ENCODE measurements at regions not wholly inside any gene's neighbourhood (a gene's known extent, or its start where the extent isn't known, plus 50 kb on each side); places are given as distances from the start of the nearest gene placed in this dataset.

- no peak for TF ChIP-seq CTCF (conservative IDR thresholded peaks at IDR 0.05; ENCODE audit: low read length)
- peak; percentile 84 for DNase-seq (ENCODE audit: low read depth)
- peak overlapping the region; percentile 24; the same call in 1 of the 2 replicates for H3K4me3 ChIP-seq (ENCODE audit: low read length)
These were observed 63.4 kb upstream of the TNFRSF19 start for GRCh38 chr13:23506807-23507291.

GRCh38 chr13:23509781-23510543, 60.2 kb upstream of the TNFRSF19 start:
- DNase-seq (ENCODE audit: low read depth), result peak; percentile 78
- H3K4me3 ChIP-seq (ENCODE audit: low read length), result no peak overlapping the region
- no peak for TF ChIP-seq CTCF (conservative IDR thresholded peaks at IDR 0.05; ENCODE audit: low read length)

GRCh38 chr13:23510544-23510916, 59.7 kb upstream of the TNFRSF19 start:
- DNase-seq (ENCODE audit: low read depth), result peak; percentile 81
- no peak overlapping the region for H3K4me3 ChIP-seq (ENCODE audit: low read length)
- TF ChIP-seq CTCF (conservative IDR thresholded peaks at IDR 0.05; ENCODE audit: low read length), result no peak

DNA sequence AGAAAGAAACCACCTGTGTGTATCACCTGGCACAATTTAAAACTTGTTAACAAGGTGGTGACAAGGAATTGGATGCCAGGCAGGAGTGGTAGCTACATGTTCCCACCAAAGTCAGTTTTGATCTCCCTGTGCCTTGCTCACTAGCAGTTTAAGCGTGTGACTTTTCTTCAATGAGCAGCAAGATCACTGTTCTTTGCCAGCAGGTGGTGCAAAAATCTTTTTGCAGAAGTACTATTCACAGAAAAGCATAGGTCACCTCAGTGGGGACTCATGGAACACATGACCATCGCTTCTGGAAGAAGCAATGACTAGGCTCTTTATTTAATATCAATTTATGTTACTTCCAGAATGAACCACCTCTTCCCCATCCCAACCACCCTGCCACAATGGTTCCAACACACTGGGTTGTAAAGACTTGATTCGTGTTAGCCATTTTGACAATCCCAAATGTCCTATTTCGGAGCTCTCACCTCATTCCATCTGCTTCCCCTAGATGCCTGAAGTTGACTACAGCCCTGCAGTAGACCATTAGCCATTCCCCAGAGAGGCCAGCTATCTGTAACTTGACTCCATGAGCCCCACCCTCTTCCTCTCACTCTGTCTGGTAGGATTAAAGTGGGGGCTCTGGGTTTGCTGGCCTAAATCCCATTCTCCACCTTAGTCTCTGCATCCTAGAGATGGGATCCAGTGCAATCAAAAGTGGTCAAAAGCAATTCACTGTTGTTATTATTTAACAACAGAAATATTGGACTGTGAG, 59.1 kb upstream of the TNFRSF19 start:
- peak; percentile 40 for TF ChIP-seq CTCF (conservative IDR thresholded peaks at IDR 0.05; ENCODE audit: low read length)
- no peak overlapping the region for H3K4me3 ChIP-seq (ENCODE audit: low read length)
- DNase-seq (ENCODE audit: low read depth), result no peak

DNA sequence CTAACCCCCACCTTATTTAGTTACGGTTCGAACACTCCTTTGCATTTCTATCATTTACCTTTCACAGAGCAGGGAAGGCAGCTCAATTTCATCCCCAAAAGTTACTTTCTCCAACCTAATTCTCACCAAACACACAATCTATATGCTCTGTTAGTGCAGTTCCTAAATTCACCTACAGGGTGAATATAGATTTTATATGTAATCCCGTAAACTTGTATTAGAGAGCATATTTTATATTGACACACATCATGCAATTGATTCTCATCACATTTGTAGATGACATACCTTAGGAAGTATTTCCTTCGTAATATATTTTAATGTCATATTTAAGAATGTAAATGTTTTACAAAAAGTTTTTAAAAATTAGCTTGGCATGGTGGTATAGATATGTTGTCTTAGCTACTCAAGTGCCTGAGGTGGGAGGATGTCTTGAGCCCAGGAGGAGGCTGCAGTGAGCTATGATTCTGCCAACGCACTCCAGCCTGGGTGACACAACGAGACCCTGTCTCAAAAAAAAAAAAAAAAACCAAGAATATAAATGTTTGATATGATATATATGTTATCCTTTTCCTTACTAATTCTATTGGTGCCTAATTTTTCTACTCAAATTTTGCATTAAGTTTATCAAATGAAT, 57.3 kb upstream of the TNFRSF19 start:
- TF ChIP-seq CTCF (conservative IDR thresholded peaks at IDR 0.05; ENCODE audit: low read length), result peak; percentile 17; the same call in 1 of the 2 replicates
- no peak for DNase-seq (ENCODE audit: low read depth)
- no peak overlapping the region for H3K4me3 ChIP-seq (ENCODE audit: low read length)

GRCh38 chr13:23513455-23513854, 56.8 kb upstream of the TNFRSF19 start:
- no peak for TF ChIP-seq CTCF (conservative IDR thresholded peaks at IDR 0.05; ENCODE audit: low read length)
- no peak for DNase-seq (ENCODE audit: low read depth)
- H3K4me3 ChIP-seq (ENCODE audit: low read length), result no peak overlapping the region
